ENCODE measurements at regions not wholly inside any gene's neighbourhood (a gene's known extent, or its start where the extent isn't known, plus 50 kb on each side); places are given as distances from the start of the nearest gene placed in this dataset.

DNA sequence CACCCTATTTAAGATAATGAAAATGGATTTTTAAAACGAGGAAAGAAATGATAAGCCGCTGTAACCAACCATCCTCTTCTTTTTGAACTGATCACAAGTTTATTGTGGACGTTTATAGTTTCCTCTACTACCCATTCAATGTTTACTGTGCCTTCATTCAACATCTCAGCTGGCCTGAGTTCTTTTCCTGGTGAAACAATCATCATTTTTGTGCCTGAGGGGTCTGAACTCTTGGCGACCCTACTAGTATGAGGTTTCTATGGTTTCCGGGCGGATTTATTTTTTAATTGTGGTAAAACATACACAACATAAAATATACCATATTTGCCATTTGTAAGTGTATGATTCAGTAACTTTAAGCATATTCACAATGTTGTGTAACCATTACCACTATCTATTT lies 100.7 kb downstream of the SPRY1 start:
- H3K4me2 ChIP-seq (ENCODE audit: low read length) = no peak overlapping the region
- no peaks in the 10 kb centered on the region for H3K27me3 ChIP-seq (ENCODE audit: insufficient read depth, low read depth, low read length)
- H3K36me3 ChIP-seq (ENCODE audit: insufficient read depth, low read length) = no peaks in the 10 kb centered on the region
- H3K9ac ChIP-seq (ENCODE audit: low read length) = no peak overlapping the region
- H3K4me3 ChIP-seq (ENCODE audit: low read length) = no peak overlapping the region
- no peaks in the 10 kb centered on the region for H3K9me2 ChIP-seq (ENCODE audit: insufficient read depth, low read length)
- no peaks in the 10 kb centered on the region for H3K79me2 ChIP-seq (replicated peaks; ENCODE audit: insufficient read depth, low read length)
- no peak overlapping the region for H2AFZ ChIP-seq (ENCODE audit: low read depth, low read length)
- H3K9me3 ChIP-seq (ENCODE audit: low read length) = no peaks in the 10 kb centered on the region
- TF ChIP-seq POLR2AphosphoS5 (IDR thresholded peaks at IDR 0.05) = no peak
- H3F3A ChIP-seq (ENCODE audit: insufficient read depth, low read length, poor library complexity, severe bottlenecking) = no peaks in the 10 kb centered on the region
- H3K27ac ChIP-seq (ENCODE audit: low read length) = no peak overlapping the region
- H4K20me1 ChIP-seq (ENCODE audit: insufficient read depth) = no peaks in the 10 kb centered on the region

DNA sequence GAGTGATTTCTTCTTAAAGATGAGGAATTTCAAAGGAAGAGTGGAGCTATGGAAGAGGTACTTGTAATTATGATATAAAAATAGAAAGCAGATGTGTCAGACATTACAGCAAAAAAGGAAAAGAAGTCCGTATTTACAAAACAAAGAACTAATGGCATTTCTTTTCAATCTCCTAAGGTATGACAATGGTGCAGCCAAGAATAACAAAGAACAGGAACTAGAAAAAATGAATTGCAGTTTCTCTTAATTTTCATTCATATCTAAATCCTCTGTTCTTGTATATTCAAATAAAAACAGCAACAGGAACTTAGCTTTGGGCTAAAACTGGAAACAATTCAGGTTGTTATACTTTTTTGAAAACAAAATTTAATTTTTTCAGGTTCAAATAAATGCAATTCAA lies 105.1 kb downstream of the SPRY1 start:
- Histone ChIP-seq H3K9ac (ENCODE audit: low read length) (no peak overlapping the region), H3K4me2 (ENCODE audit: low read length) (no peak overlapping the region), H3K79me2 (replicated peaks; ENCODE audit: insufficient read depth, low read length) (no peaks in the 10 kb centered on the region), H3K36me3 (ENCODE audit: insufficient read depth, low read length) (no peaks in the 10 kb centered on the region), H3F3A (ENCODE audit: insufficient read depth, low read length, poor library complexity, severe bottlenecking) (no peaks in the 10 kb centered on the region), H2AFZ (ENCODE audit: low read depth, low read length) (no peak overlapping the region), H3K27me3 (ENCODE audit: insufficient read depth, low read depth, low read length) (peaks cover 8% of the 10 kb centered on the region), H3K9me3 (ENCODE audit: low read length) (no peaks in the 10 kb centered on the region), H3K4me3 (ENCODE audit: low read length) (no peak overlapping the region), H3K27ac (ENCODE audit: low read length) (no peak overlapping the region), H3K9me2 (ENCODE audit: insufficient read depth, low read length) (no peaks in the 10 kb centered on the region), H4K20me1 (ENCODE audit: insufficient read depth) (no peaks in the 10 kb centered on the region)
- TF ChIP-seq RAD21 (conservative IDR thresholded peaks at IDR 0.05) = no peak
- TF ChIP-seq, protein P1, sequence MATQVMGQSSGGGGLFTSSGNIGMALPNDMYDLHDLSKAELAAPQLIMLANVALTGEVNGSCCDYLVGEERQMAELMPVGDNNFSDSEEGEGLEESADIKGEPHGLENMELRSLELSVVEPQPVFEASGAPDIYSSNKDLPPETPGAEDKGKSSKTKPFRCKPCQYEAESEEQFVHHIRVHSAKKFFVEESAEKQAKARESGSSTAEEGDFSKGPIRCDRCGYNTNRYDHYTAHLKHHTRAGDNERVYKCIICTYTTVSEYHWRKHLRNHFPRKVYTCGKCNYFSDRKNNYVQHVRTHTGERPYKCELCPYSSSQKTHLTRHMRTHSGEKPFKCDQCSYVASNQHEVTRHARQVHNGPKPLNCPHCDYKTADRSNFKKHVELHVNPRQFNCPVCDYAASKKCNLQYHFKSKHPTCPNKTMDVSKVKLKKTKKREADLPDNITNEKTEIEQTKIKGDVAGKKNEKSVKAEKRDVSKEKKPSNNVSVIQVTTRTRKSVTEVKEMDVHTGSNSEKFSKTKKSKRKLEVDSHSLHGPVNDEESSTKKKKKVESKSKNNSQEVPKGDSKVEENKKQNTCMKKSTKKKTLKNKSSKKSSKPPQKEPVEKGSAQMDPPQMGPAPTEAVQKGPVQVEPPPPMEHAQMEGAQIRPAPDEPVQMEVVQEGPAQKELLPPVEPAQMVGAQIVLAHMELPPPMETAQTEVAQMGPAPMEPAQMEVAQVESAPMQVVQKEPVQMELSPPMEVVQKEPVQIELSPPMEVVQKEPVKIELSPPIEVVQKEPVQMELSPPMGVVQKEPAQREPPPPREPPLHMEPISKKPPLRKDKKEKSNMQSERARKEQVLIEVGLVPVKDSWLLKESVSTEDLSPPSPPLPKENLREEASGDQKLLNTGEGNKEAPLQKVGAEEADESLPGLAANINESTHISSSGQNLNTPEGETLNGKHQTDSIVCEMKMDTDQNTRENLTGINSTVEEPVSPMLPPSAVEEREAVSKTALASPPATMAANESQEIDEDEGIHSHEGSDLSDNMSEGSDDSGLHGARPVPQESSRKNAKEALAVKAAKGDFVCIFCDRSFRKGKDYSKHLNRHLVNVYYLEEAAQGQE (IDR thresholded peaks at IDR 0.05; ENCODE audit: borderline replicate concordance) = no peak
- no peak for TF ChIP-seq SMC3 (conservative IDR thresholded peaks at IDR 0.05; ENCODE audit: poor library complexity)
- TF ChIP-seq EZH2 (IDR thresholded peaks at IDR 0.05; ENCODE audit: borderline replicate concordance, insufficient read depth, low read length, poor library complexity, severe bottlenecking) = no peak
- TF ChIP-seq, protein P2, sequence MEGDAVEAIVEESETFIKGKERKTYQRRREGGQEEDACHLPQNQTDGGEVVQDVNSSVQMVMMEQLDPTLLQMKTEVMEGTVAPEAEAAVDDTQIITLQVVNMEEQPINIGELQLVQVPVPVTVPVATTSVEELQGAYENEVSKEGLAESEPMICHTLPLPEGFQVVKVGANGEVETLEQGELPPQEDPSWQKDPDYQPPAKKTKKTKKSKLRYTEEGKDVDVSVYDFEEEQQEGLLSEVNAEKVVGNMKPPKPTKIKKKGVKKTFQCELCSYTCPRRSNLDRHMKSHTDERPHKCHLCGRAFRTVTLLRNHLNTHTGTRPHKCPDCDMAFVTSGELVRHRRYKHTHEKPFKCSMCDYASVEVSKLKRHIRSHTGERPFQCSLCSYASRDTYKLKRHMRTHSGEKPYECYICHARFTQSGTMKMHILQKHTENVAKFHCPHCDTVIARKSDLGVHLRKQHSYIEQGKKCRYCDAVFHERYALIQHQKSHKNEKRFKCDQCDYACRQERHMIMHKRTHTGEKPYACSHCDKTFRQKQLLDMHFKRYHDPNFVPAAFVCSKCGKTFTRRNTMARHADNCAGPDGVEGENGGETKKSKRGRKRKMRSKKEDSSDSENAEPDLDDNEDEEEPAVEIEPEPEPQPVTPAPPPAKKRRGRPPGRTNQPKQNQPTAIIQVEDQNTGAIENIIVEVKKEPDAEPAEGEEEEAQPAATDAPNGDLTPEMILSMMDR (IDR thresholded peaks at IDR 0.05; ENCODE audit: poor library complexity, severe bottlenecking) = no peak
- TF ChIP-seq MXI1 (conservative IDR thresholded peaks at IDR 0.05; ENCODE audit: poor library complexity, severe bottlenecking) = no peak
- no peak for TF ChIP-seq TAF1 (IDR thresholded peaks at IDR 0.05; ENCODE audit: low read depth)
- TF ChIP-seq EP300 (conservative IDR thresholded peaks at IDR 0.05; ENCODE audit: poor library complexity, severe bottlenecking) = no peak
- no peak for TF ChIP-seq POLR2AphosphoS5 (IDR thresholded peaks at IDR 0.05)

Measured in neural cell (in vitro differentiated cells).